ENCODE measurements at regions not wholly inside any gene's neighbourhood (a gene's known extent, or its start where the extent isn't known, plus 50 kb on each side); places are given as distances from the start of the nearest gene placed in this dataset.

- ChIA-PET CTCF (ENCODE audit: partially characterized antibody) (no interaction called here), POLR2A (ENCODE audit: partially characterized antibody) (no interaction called here)
- H3K23ac ChIP-seq (ENCODE audit: insufficient read length): no peak overlapping the region
- no peak overlapping the region for H4K91ac ChIP-seq (replicated peaks; ENCODE audit: insufficient read length, low read length)
- H3K9me3 ChIP-seq (ENCODE audit: insufficient read depth in 2 of 2, low read depth in 1 of 2, low read length in 1 of 2): no peaks in the 10 kb centered on the region
- no peak overlapping the region for H3K4ac ChIP-seq (replicated peaks; ENCODE audit: insufficient read length, low read depth, low read length)
- FAIRE-seq: no peak
- peak overlapping the region; percentile 35; the same call in 1 of the 2 replicates for H2BK12ac ChIP-seq (ENCODE audit: low read depth, low read length)
- DNase-seq (ENCODE audit: low read depth in 1 of 2, low spot score in 2 of 2): no peak
- H2BK120ac ChIP-seq (replicated peaks; ENCODE audit: low read depth, low read length): no peak overlapping the region
- no peak overlapping the region for H3K4me3 ChIP-seq (ENCODE audit: extremely low read depth in 1 of 4, insufficient read depth in 2 of 4, low read depth in 3 of 4, low read length in 4 of 4)
- H3K9ac ChIP-seq (replicated peaks in 1 of 4; ENCODE audit: extremely low read depth in 1 of 4, low read depth in 3 of 4, low read length in 3 of 4): no peak overlapping the region
- H4K20me1 ChIP-seq (replicated peaks in 1 of 2; ENCODE audit: control insufficient read depth in 1 of 2, insufficient read depth in 2 of 2, low read length in 2 of 2): no peaks in the 10 kb centered on the region
- no peaks in the 10 kb centered on the region for H3K79me2 ChIP-seq (ENCODE audit: control insufficient read depth in 1 of 2, insufficient read depth in 2 of 2, low read length in 2 of 2)
- H3K4me1 ChIP-seq (replicated peaks in 1 of 4; ENCODE audit: control insufficient read depth in 3 of 4, insufficient read depth in 4 of 4, low read length in 3 of 4): peaks cover 0 to 3% (median 0%) of the 10 kb centered on the region in 4 experiments; a peak in 1 of 7 replicates
- H2AK5ac ChIP-seq (ENCODE audit: low read depth, low read length): no peak overlapping the region
- no peak overlapping the region for H2BK20ac ChIP-seq (ENCODE audit: low read length)
- H2BK15ac ChIP-seq (ENCODE audit: low read length): no peak overlapping the region
- no peak for TF ChIP-seq NRF1 (IDR thresholded peaks at IDR 0.05; ENCODE audit: low read depth, low read length)
- no peak for TF ChIP-seq BACH1 (IDR thresholded peaks at IDR 0.05; ENCODE audit: low read length)
- TF ChIP-seq E2F6 (IDR thresholded peaks at IDR 0.05): no peak
- no peak for TF ChIP-seq ZNF274 (IDR thresholded peaks at IDR 0.05; ENCODE audit: borderline replicate concordance, extremely low read depth, low read length)
- H4K5ac ChIP-seq (ENCODE audit: insufficient read length, low read depth, low read length): no peak overlapping the region
- H2BK5ac ChIP-seq (ENCODE audit: low read depth, low read length): 0 out of 2 replicates have a peak overlapping the region, but pooled peaks have one; percentile 18
- no peaks in the 10 kb centered on the region for H3K36me3 ChIP-seq (ENCODE audit: control insufficient read depth in 2 of 4, insufficient read depth in 4 of 4, low read length in 3 of 4)
- no peak overlapping the region for H3K4me2 ChIP-seq (ENCODE audit: insufficient read depth in 1 of 2, low read depth in 2 of 2, low read length in 2 of 2)
- H3K18ac ChIP-seq (ENCODE audit: extremely low read depth, low read length): no peak overlapping the region
- WGBS, 2 experiments (ENCODE audit: extremely low coverage in 1 of 2, insufficient coverage in 1 of 2, insufficient read length in 1 of 2, insufficient replicate concordance in 2 of 2, low coverage in 1 of 2, low lambda C conversion rate in 2 of 2, missing lambda C conversion rate in 1 of 2): 88% methylated on average over 1 of the region's 1 CpG; no CpG with 5 or more reads in 1 of the 2 experiments
- H3K79me1 ChIP-seq (ENCODE audit: low read depth, low read length): no peaks in the 10 kb centered on the region
- H3K23me2 ChIP-seq (ENCODE audit: low read depth, low read length): no peaks in the 10 kb centered on the region
- H3K27ac ChIP-seq (ENCODE audit: low read depth, low read length): no peak overlapping the region
- H3K14ac ChIP-seq (ENCODE audit: insufficient read length): no peak overlapping the region
- H4K8ac ChIP-seq (ENCODE audit: extremely low read depth, insufficient read depth, low read length): no peak overlapping the region
- H2AFZ ChIP-seq (ENCODE audit: low read length): peak overlapping the region; percentile 66; the same call in 1 of the 2 replicates
- no peaks in the 10 kb centered on the region for H3K27me3 ChIP-seq (replicated peaks in 1 of 4; ENCODE audit: control insufficient read depth in 3 of 4, extremely low read depth in 1 of 4, insufficient read depth in 3 of 4, low read length in 3 of 4)
- no peak overlapping the region for H3K56ac ChIP-seq (replicated peaks; ENCODE audit: insufficient read length, low read depth, low read length)
Observed at GRCh38 chr12:72839696-72840095, 567.5 kb downstream of the TRHDE start.

Measured in H1 (cell line).